Upper lobe of left lung (tissue), 6 donors: ENCODE measurements at regions not wholly inside any gene's neighbourhood (a gene's known extent, or its start where the extent isn't known, plus 50 kb on each side); places are given as distances from the start of the nearest gene placed in this dataset.
A peak's percentile ranks its signal among the peaks of the same experiment; 100 is the strongest.

Experiments
- ATAC-seq, 2 donors: fragments of 200-7000 bp; cut with Tn5 transposase; one replicate each; pipeline ENCODE4 v1.9.1; 2022; ENCODE audit warnings: mild to moderate bottlenecking in 2 of 2, moderate library complexity in 2 of 2; ENCODE audit not compliant: low FRiP score in 2 of 2
- DNase-seq, 2 donors: peaks; one replicate each; pipeline ENCODE4 v3.0.0-alpha.2; 2019 to 2020
- H3K27ac ChIP-seq, 4 donors: fragments of 200-600 bp; sonication (generic); one replicate each; pipeline ENCODE4 v1.5.1; 2016 to 2019
- H3K27me3 ChIP-seq, 4 donors: fragments of 200-600 bp; sonication (generic); one replicate each; pipeline ENCODE4 v1.5.1; 2017 to 2019
- H3K36me3 ChIP-seq, 4 donors: fragments of 200-600 bp; sonication (generic); one replicate each; pipeline ENCODE4 v1.5.1; 2016 to 2019
- H3K4me1 ChIP-seq, 4 donors: fragments of 200-600 bp; sonication (generic); one replicate each; pipeline ENCODE4 v1.5.1; 2018 to 2019
- H3K4me3 ChIP-seq, 4 donors: fragments of 200-600 bp; sonication (generic); one replicate each; pipeline ENCODE4 v1.5.1; 2017 to 2019; ENCODE audit warnings: mild to moderate bottlenecking in 2 of 4, moderate library complexity in 1 of 4
- H3K9me3 ChIP-seq, 4 donors: fragments of 200-600 bp; sonication (generic); one replicate each; pipeline ENCODE4 v1.5.1; 2018 to 2019
- EP300 ChIP-seq, 4 donors: sonication (generic); formaldehyde crosslinking; IDR thresholded peaks; one replicate each; pipeline ENCODE4 v1.5.1; 2017; ENCODE audit warnings: antibody characterized with exemption in 4 of 4, control low read depth in 2 of 4
- POLR2A ChIP-seq, 4 donors: fragments of 450-650 bp; IDR thresholded peaks; one replicate each; pipeline ENCODE4 v1.5.1; 2016 to 2017; ENCODE audit warnings: antibody characterized with exemption in 4 of 4, mild to moderate bottlenecking in 2 of 4
- POLR2AphosphoS5 ChIP-seq, 2 donors: sonication (generic); formaldehyde crosslinking; IDR thresholded peaks; one replicate each; pipeline ENCODE4 v1.5.1; 2017; ENCODE audit warnings: antibody characterized with exemption in 2 of 2
- WGBS, 2 donors: methylation state at CpG; one replicate each; pipeline ENCODE4 v1.1.5; 2017 to 2018; 5-methylcytosine and 5-hydroxymethylcytosine counted together
- TF ChIP-seq, protein P1 (sequence below), 6 experiments: fragments of 450-650 bp in 4 of 6; fragments of 200-600 bp in 2 of 6; sonication (generic) in 2 of 6; IDR thresholded peaks; one replicate each; pipeline ENCODE4 v1.5.1; 2016 to 2019; ENCODE audit warnings: antibody characterized with exemption in 6 of 6
- donor health status: DM: no; HTN: no; CAD: no; lungs with moderate emphysema.
- donor health status: DM: no; HTN: yes; CAD: no; lungs with severe emphysema.

DNA sequence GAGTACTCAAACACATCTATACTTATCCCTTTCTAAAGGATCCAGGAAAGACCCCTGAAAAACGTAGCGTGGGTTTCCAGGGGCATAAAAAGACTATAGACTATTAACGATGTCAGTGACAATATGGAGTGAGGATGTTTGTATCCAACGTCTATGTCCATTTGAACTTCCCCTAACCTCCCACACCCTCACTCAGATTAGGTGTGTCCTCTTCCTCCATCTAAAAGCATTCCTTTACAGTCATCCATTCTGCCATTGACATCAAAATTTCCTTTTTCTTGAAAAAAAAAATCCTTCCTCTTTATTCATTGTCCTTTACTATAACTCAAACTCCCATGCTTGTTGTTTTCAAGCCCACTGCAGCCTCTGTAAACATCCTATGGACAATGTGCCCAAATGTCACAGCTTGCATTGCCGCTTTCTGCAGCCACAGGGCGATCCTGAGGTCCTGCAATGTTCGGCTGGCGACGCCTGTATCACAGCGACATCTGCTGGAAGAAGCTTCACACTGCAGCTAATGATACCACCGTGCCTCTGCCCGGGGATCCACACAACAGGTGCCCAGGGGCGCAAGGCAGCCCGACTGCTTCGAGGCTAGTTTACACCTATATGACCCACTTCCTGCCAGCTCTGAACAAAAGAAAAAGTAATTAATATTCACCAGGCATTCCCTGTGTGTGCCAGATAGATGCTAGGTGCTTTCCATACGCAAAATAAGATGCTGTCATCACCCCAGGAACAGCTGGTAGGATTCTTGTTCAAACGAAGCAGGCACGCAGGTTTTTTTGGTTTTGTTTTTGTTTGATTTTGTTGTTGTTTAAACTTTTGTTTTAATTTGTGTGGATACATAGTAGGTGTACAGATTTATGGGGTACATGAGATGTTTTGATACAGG, 267.9 kb upstream of the GHITM start:
- 25% methylated on average over 18 of the region's 18 CpGs for WGBS, 2 donors
- no peaks in the 10 kb centered on the region for H3K9me3 ChIP-seq
- peak; percentile 77 to 91 for ATAC-seq

DNA sequence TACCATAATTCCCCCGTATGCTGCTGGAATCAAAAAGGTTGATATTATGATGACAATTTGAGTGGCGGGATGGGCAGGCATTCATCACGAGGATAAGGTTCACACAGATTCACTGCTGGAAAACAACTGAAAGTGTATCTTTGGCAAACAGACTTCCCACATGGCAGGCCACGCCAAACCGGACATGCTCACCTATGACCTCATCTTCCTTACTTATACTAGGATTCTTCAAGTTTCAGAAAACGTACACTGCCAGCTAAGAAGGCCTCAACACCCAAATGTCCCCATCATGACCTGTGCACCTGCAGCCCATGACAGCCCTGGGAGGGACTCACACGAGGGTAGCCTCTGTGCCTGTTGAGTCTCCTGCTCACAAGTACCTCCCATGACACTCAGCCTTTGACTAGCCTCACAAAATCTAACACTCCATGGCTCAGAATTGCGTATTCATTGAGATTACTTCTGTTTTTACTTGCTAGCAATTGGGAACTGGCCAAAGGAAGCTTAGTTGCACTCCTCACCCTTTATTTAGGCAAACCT, 259.0 kb upstream of the GHITM start:
- Histone ChIP-seq H3K27me3 (no peaks in the 10 kb centered on the region), H3K27ac (no peak overlapping the region), H3K9me3 (no peaks in the 10 kb centered on the region), H3K4me3 (no peak overlapping the region), H3K36me3 (no peaks in the 10 kb centered on the region), H3K4me1 (peaks cover 0 to 4% (median 0%) of the 10 kb centered on the region in 4 donors)
- no peak for DNase-seq
- WGBS, 2 donors: 74 to 80% methylated on average over 8 of the region's 8 CpGs
- ATAC-seq: no peak
- no peak for TF ChIP-seq POLR2AphosphoS5 (IDR thresholded peaks at IDR 0.05)
- TF ChIP-seq, protein P1, sequence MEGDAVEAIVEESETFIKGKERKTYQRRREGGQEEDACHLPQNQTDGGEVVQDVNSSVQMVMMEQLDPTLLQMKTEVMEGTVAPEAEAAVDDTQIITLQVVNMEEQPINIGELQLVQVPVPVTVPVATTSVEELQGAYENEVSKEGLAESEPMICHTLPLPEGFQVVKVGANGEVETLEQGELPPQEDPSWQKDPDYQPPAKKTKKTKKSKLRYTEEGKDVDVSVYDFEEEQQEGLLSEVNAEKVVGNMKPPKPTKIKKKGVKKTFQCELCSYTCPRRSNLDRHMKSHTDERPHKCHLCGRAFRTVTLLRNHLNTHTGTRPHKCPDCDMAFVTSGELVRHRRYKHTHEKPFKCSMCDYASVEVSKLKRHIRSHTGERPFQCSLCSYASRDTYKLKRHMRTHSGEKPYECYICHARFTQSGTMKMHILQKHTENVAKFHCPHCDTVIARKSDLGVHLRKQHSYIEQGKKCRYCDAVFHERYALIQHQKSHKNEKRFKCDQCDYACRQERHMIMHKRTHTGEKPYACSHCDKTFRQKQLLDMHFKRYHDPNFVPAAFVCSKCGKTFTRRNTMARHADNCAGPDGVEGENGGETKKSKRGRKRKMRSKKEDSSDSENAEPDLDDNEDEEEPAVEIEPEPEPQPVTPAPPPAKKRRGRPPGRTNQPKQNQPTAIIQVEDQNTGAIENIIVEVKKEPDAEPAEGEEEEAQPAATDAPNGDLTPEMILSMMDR (IDR thresholded peaks at IDR 0.05): no peak
- TF ChIP-seq POLR2A (IDR thresholded peaks at IDR 0.05): no peak
- TF ChIP-seq EP300 (IDR thresholded peaks at IDR 0.05): no peak

More for the DNA sequence above, 267.9 kb upstream of the GHITM start:
- H3K4me1 ChIP-seq: no peaks in the 10 kb centered on the region
- TF ChIP-seq EP300 (IDR thresholded peaks at IDR 0.05): no peak
- TF ChIP-seq, protein P1 (IDR thresholded peaks at IDR 0.05): peak; percentile 51 to 86 (median 79)
- H3K27ac ChIP-seq: no peak overlapping the region
- no peak overlapping the region for H3K4me3 ChIP-seq
- peak; percentile 39 to 59 for DNase-seq
- H3K36me3 ChIP-seq: no peaks in the 10 kb centered on the region
- H3K27me3 ChIP-seq: no peaks in the 10 kb centered on the region

DNA sequence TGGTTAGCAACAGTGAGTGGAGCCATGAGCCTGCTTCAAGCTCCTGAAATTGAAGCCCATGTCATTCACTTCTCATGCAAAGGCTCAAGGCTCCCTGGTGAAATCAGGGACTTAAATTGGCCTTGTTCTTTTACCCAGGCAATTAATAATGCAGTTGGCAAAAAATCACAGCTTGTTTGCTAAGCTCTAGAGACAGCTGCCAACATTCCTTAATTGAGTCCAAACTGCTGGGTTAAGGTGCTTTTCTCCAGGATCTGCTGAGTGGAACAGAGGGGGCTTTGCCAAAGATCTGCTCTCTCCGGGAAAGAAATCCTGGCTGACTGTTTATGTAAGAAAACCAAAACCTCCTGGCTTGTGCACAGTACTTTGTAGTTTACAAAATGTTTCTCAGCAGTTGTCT, 257.6 kb upstream of the GHITM start:
- no peak overlapping the region for H3K4me3 ChIP-seq
- TF ChIP-seq, protein P1 (IDR thresholded peaks at IDR 0.05): no peak
- TF ChIP-seq POLR2A (IDR thresholded peaks at IDR 0.05): no peak
- TF ChIP-seq EP300 (IDR thresholded peaks at IDR 0.05): no peak
- TF ChIP-seq POLR2AphosphoS5 (IDR thresholded peaks at IDR 0.05): no peak
- WGBS, 2 donors: 17 to 20% methylated on average over 1 of the region's 1 CpG
- H3K4me1 ChIP-seq: peaks cover 0 to 4% (median 0%) of the 10 kb centered on the region in 4 donors
- ATAC-seq (peak in 1 of 2 donors; percentile 52), DNase-seq (no peak)
- no peaks in the 10 kb centered on the region for H3K27me3 ChIP-seq
- H3K27ac ChIP-seq: no peak overlapping the region
- H3K36me3 ChIP-seq: no peaks in the 10 kb centered on the region
- H3K9me3 ChIP-seq: no peaks in the 10 kb centered on the region

DNA sequence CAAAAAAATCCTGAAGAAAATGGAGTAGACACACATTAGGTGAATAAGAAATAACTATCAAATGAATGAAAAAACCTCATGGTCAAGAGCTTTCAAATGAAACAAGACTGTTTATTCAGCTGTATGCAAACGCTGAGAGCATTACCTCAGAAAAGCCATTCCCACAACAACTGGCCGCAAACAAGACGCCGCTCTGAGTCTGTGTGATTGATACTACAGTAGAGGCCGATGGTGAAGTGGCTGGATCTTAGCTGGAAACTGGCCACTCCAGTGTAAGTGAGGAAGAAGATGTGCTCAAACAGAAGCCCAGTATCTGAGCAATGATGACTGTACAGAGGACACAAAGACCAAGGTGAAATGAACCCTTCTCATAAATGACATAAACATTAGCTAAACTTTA, 252.4 kb upstream of the GHITM start:
- ATAC-seq (no peak), DNase-seq (no peak)
- Histone ChIP-seq H3K27ac (no peak overlapping the region), H3K9me3 (no peaks in the 10 kb centered on the region), H3K36me3 (no peaks in the 10 kb centered on the region), H3K4me1 (no peaks in the 10 kb centered on the region), H3K27me3 (no peaks in the 10 kb centered on the region), H3K4me3 (no peak overlapping the region)
- 62% methylated on average over 5 of the region's 5 CpGs for WGBS, 2 donors
- TF ChIP-seq, protein P1 (IDR thresholded peaks at IDR 0.05): no peak
- no peak for TF ChIP-seq EP300 (IDR thresholded peaks at IDR 0.05)
- no peak for TF ChIP-seq POLR2AphosphoS5 (IDR thresholded peaks at IDR 0.05)
- no peak for TF ChIP-seq POLR2A (IDR thresholded peaks at IDR 0.05)
